NCI-H510A treated with DMSO at 0.1 percent for 48 hours (cell line): ENCODE measurements at regions not wholly inside any gene's neighbourhood (a gene's known extent, or its start where the extent isn't known, plus 50 kb on each side); places are given as distances from the start of the nearest gene placed in this dataset.

Source experiments
- DNase-seq: peaks from one replicate; lab custom pipeline; 2025; lab: John Stamatoyannopoulos, UW

- DNase-seq: no peak
Observed at GRCh38 chr12:45669792-45670191, 59.7 kb upstream of the ARID2 start.

- no peak for DNase-seq
Observed at GRCh38 chr12:45670346-45671065, 59.0 kb upstream of the ARID2 start.

- DNase-seq: no peak
Observed at GRCh38 chr12:45671254-45671653, 58.3 kb upstream of the ARID2 start.

DNA sequence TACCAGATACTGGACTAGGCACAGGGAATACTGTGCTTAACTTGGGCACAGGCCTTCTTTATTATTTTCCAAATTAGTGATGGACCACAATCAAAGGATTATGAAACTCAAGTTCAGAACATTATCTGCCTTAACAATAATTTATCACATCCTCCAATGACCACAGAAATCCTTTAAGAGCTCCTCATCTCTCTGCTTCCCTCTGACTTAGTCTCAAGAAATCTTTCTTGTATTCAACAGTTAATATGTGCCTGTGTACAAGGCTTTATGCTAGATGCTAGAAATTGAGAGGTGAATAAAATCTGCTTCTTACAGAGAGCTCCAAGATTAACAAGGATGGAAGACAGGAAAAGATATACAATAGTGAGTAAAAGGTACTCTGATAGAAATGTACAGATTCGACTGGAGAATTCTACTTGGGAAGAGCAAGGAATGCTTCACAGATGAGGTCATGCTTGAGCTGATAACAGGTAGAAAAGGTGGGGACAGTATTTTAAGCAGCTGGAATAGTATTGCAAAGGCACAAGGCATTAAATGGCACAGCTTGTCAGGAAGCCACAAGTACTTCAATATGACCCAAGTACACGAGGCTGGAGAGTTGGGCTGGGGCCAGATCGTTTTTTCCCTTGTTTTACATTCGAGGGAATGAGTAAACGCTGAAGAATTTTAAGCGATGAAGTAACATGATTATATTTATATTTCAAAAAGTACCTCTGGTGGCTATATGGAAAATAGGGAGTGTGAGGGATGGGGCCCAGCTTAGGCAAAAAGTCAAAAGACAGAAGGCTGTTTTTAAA, 55.1 kb upstream of the ARID2 start:
- DNase-seq: no peak

DNA sequence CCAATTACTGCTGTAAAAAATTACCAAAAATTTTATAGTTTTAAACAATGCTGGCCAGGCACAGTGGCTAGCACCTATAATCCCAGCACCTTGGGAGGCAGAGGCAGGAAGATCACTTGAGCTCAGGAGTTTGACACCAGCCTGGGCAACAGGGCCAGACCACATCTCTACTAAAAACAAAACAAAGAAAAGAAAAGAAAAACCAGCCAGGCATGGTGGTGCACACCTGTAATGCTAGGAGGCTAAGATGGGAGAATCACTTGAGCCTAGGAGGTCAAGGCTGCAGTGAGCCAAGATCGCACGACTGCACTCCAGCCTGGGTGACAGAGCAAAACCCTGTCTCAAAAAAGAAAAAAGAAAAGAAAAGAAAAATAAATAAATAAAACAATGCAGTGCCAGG, 54.0 kb upstream of the ARID2 start:
- DNase-seq: no peak
